ENCODE measurements at regions not wholly inside any gene's neighbourhood (a gene's known extent, or its start where the extent isn't known, plus 50 kb on each side); places are given as distances from the start of the nearest gene placed in this dataset.

GRCh38 chr19:31664096-31664495 is 314.9 kb upstream of the TSHZ3 start:
- no peak overlapping the region for H3K27ac ChIP-seq (ENCODE audit: low read depth, low read length)
- no peaks in the 10 kb centered on the region for H3K36me3 ChIP-seq (ENCODE audit: control insufficient read depth, insufficient read depth, low read length)
- H3K9me3 ChIP-seq (ENCODE audit: control insufficient read depth, insufficient read depth, low read length): no peaks in the 10 kb centered on the region
- no peaks in the 10 kb centered on the region for H3K27me3 ChIP-seq (ENCODE audit: control insufficient read depth, insufficient read depth, low read length)
- H3K4me1 ChIP-seq (ENCODE audit: control insufficient read depth, insufficient read depth, low read length): 0 out of 2 replicates have a peak, but pooled peaks cover 4% of the 10 kb centered on the region
- H3K4me3 ChIP-seq (ENCODE audit: low read depth, low read length): no peak overlapping the region
- H3K9ac ChIP-seq (ENCODE audit: low read depth, low read length): no peak overlapping the region

GRCh38 chr19:31664997-31665396 is 315.8 kb upstream of the TSHZ3 start:
- Histone ChIP-seq H3K4me3 (ENCODE audit: low read depth, low read length) (no peak overlapping the region), H3K27ac (ENCODE audit: low read depth, low read length) (no peak overlapping the region), H3K27me3 (ENCODE audit: control insufficient read depth, insufficient read depth, low read length) (no peaks in the 10 kb centered on the region), H3K9me3 (ENCODE audit: control insufficient read depth, insufficient read depth, low read length) (no peaks in the 10 kb centered on the region), H3K9ac (ENCODE audit: low read depth, low read length) (no peak overlapping the region), H3K36me3 (ENCODE audit: control insufficient read depth, insufficient read depth, low read length) (no peaks in the 10 kb centered on the region), H3K4me1 (ENCODE audit: control insufficient read depth, insufficient read depth, low read length) (0 out of 2 replicates have a peak, but pooled peaks cover 4% of the 10 kb centered on the region)

- no peak overlapping the region for H3K4me3 ChIP-seq (ENCODE audit: low read depth, low read length)
- no peak overlapping the region for H3K27ac ChIP-seq (ENCODE audit: low read depth, low read length)
- H3K27me3 ChIP-seq (ENCODE audit: control insufficient read depth, insufficient read depth, low read length): no peaks in the 10 kb centered on the region
- H3K9me3 ChIP-seq (ENCODE audit: control insufficient read depth, insufficient read depth, low read length): no peaks in the 10 kb centered on the region
- no peak overlapping the region for H3K9ac ChIP-seq (ENCODE audit: low read depth, low read length)
- H3K36me3 ChIP-seq (ENCODE audit: control insufficient read depth, insufficient read depth, low read length): no peaks in the 10 kb centered on the region
- 0 out of 2 replicates have a peak, but pooled peaks cover under 1% of the 10 kb centered on the region for H3K4me1 ChIP-seq (ENCODE audit: control insufficient read depth, insufficient read depth, low read length)
Measured at GRCh38 chr19:31666126-31666525, 316.9 kb upstream of the TSHZ3 start.

- no peaks in the 10 kb centered on the region for H3K9me3 ChIP-seq (ENCODE audit: control insufficient read depth, insufficient read depth, low read length)
- no peak overlapping the region for H3K9ac ChIP-seq (ENCODE audit: low read depth, low read length)
- no peaks in the 10 kb centered on the region for H3K4me1 ChIP-seq (ENCODE audit: control insufficient read depth, insufficient read depth, low read length)
- H3K36me3 ChIP-seq (ENCODE audit: control insufficient read depth, insufficient read depth, low read length): no peaks in the 10 kb centered on the region
- H3K27ac ChIP-seq (ENCODE audit: low read depth, low read length): no peak overlapping the region
- H3K4me3 ChIP-seq (ENCODE audit: low read depth, low read length): no peak overlapping the region
- no peaks in the 10 kb centered on the region for H3K27me3 ChIP-seq (ENCODE audit: control insufficient read depth, insufficient read depth, low read length)
Measured at GRCh38 chr19:31667106-31667505, 317.9 kb upstream of the TSHZ3 start.

GRCh38 chr19:31668921-31669320 is 319.7 kb upstream of the TSHZ3 start:
- Histone ChIP-seq H3K4me1 (ENCODE audit: control insufficient read depth, insufficient read depth, low read length) (no peaks in the 10 kb centered on the region), H3K27me3 (ENCODE audit: control insufficient read depth, insufficient read depth, low read length) (no peaks in the 10 kb centered on the region), H3K27ac (ENCODE audit: low read depth, low read length) (no peak overlapping the region), H3K9ac (ENCODE audit: low read depth, low read length) (no peak overlapping the region), H3K36me3 (ENCODE audit: control insufficient read depth, insufficient read depth, low read length) (no peaks in the 10 kb centered on the region), H3K4me3 (ENCODE audit: low read depth, low read length) (no peak overlapping the region), H3K9me3 (ENCODE audit: control insufficient read depth, insufficient read depth, low read length) (no peaks in the 10 kb centered on the region)

GRCh38 chr19:31670931-31671330 is 321.7 kb upstream of the TSHZ3 start:
- Histone ChIP-seq H3K36me3 (ENCODE audit: control insufficient read depth, insufficient read depth, low read length) (no peaks in the 10 kb centered on the region), H3K9ac (ENCODE audit: low read depth, low read length) (no peak overlapping the region), H3K27ac (ENCODE audit: low read depth, low read length) (no peak overlapping the region), H3K27me3 (ENCODE audit: control insufficient read depth, insufficient read depth, low read length) (no peaks in the 10 kb centered on the region), H3K9me3 (ENCODE audit: control insufficient read depth, insufficient read depth, low read length) (no peaks in the 10 kb centered on the region), H3K4me1 (ENCODE audit: control insufficient read depth, insufficient read depth, low read length) (no peaks in the 10 kb centered on the region; the same call in 1 of the 2 replicates), H3K4me3 (ENCODE audit: low read depth, low read length) (no peak overlapping the region)

GRCh38 chr19:31671411-31672035 is 322.3 kb upstream of the TSHZ3 start:
- Histone ChIP-seq H3K27ac (ENCODE audit: low read depth, low read length) (no peak overlapping the region), H3K9ac (ENCODE audit: low read depth, low read length) (no peak overlapping the region), H3K4me1 (ENCODE audit: control insufficient read depth, insufficient read depth, low read length) (no peaks in the 10 kb centered on the region; the same call in 1 of the 2 replicates), H3K27me3 (ENCODE audit: control insufficient read depth, insufficient read depth, low read length) (no peaks in the 10 kb centered on the region), H3K36me3 (ENCODE audit: control insufficient read depth, insufficient read depth, low read length) (no peaks in the 10 kb centered on the region), H3K9me3 (ENCODE audit: control insufficient read depth, insufficient read depth, low read length) (no peaks in the 10 kb centered on the region), H3K4me3 (ENCODE audit: low read depth, low read length) (no peak overlapping the region)

- H3K27ac ChIP-seq (ENCODE audit: low read depth, low read length): no peak overlapping the region
- H3K9me3 ChIP-seq (ENCODE audit: control insufficient read depth, insufficient read depth, low read length): no peaks in the 10 kb centered on the region
- H3K36me3 ChIP-seq (ENCODE audit: control insufficient read depth, insufficient read depth, low read length): no peaks in the 10 kb centered on the region
- H3K27me3 ChIP-seq (ENCODE audit: control insufficient read depth, insufficient read depth, low read length): no peaks in the 10 kb centered on the region
- H3K4me3 ChIP-seq (ENCODE audit: low read depth, low read length): no peak overlapping the region
- H3K4me1 ChIP-seq (ENCODE audit: control insufficient read depth, insufficient read depth, low read length): no peaks in the 10 kb centered on the region; the same call in 1 of the 2 replicates
- H3K9ac ChIP-seq (ENCODE audit: low read depth, low read length): no peak overlapping the region
Measured at GRCh38 chr19:31674503-31675192, 325.4 kb upstream of the TSHZ3 start.

- no peaks in the 10 kb centered on the region for H3K27me3 ChIP-seq (ENCODE audit: control insufficient read depth, insufficient read depth, low read length)
- no peaks in the 10 kb centered on the region for H3K9me3 ChIP-seq (ENCODE audit: control insufficient read depth, insufficient read depth, low read length)
Measured at GRCh38 chr19:31675193-31675913, 326.1 kb upstream of the TSHZ3 start.

GRCh38 chr19:31676271-31677004 is 327.2 kb upstream of the TSHZ3 start:
- no peak overlapping the region for H3K9ac ChIP-seq (ENCODE audit: low read depth, low read length)
- H3K4me1 ChIP-seq (ENCODE audit: control insufficient read depth, insufficient read depth, low read length): no peaks in the 10 kb centered on the region; the same call in 1 of the 2 replicates
- no peaks in the 10 kb centered on the region for H3K36me3 ChIP-seq (ENCODE audit: control insufficient read depth, insufficient read depth, low read length)
- H3K4me3 ChIP-seq (ENCODE audit: low read depth, low read length): no peak overlapping the region
- no peaks in the 10 kb centered on the region for H3K9me3 ChIP-seq (ENCODE audit: control insufficient read depth, insufficient read depth, low read length)
- no peak overlapping the region for H3K27ac ChIP-seq (ENCODE audit: low read depth, low read length)
- H3K27me3 ChIP-seq (ENCODE audit: control insufficient read depth, insufficient read depth, low read length): no peaks in the 10 kb centered on the region

More at GRCh38 chr19:31675193-31675913, 326.1 kb upstream of the TSHZ3 start:
- H3K27ac ChIP-seq (ENCODE audit: low read depth, low read length): no peak overlapping the region
- H3K4me1 ChIP-seq (ENCODE audit: control insufficient read depth, insufficient read depth, low read length): no peaks in the 10 kb centered on the region; the same call in 1 of the 2 replicates
- H3K9ac ChIP-seq (ENCODE audit: low read depth, low read length): no peak overlapping the region
- H3K36me3 ChIP-seq (ENCODE audit: control insufficient read depth, insufficient read depth, low read length): no peaks in the 10 kb centered on the region
- H3K4me3 ChIP-seq (ENCODE audit: low read depth, low read length): no peak overlapping the region

All from HUES48 (cell line).